ENCODE measurements at regions not wholly inside any gene's neighbourhood (a gene's known extent, or its start where the extent isn't known, plus 50 kb on each side); places are given as distances from the start of the nearest gene placed in this dataset.

- no peak for DNase-seq
Observed at GRCh38 chr11:128266893-128267292, 320.5 kb downstream of the ETS1 start.

DNA sequence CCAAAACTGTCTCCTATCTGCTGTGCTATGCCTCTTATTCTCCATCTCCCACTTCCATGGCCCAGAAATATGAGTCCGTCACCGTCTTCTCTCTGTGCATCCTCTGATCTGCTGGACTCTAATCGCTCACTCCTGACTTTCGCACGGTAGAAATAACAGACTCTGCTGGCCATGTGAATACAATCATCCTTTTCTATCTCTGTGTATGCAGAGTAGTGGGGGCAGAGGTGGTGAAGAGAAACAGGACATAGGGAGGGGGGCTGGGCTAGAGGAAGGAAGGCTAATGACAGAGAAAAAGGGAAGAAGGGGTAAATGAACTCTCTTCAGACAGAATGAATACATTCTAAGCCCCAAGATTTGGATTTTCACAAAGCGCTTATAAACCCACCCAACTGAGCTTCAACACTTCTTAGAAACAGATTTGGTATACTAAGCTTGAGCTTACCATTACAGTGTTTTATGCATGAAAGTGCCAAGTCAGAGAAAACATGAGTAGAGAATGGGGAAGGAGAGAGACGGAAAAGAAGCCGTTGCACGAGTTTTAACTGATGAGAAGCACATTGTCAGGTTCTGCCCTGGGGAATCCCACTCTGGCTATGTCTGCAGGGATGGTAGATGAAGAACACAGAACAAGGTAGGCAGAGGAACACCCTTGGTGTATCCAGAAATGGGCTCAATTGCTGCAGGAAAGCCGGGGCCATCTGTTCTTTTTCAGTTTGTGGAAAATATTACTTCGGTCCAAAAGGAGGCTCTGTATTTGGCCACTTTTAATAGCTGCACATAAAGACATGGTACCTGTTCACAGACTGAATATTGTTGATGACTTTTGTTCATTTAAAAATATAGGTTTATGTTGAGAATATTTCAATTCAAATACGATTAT lies 324.7 kb downstream of the ETS1 start:
- no peak for DNase-seq

- DNase-seq, result no peak
Observed at GRCh38 chr11:128261011-128261421, 326.3 kb downstream of the ETS1 start.

- no peak for DNase-seq
Observed at GRCh38 chr11:128260398-128260797, 327.0 kb downstream of the ETS1 start.

- no peak for DNase-seq
Observed at GRCh38 chr11:128259816-128260215, 327.5 kb downstream of the ETS1 start.

- no peak for DNase-seq
Observed at GRCh38 chr11:128254941-128255340, 332.4 kb downstream of the ETS1 start.

- no peak for DNase-seq
Observed at GRCh38 chr11:128251140-128251539, 336.2 kb downstream of the ETS1 start.

DNA sequence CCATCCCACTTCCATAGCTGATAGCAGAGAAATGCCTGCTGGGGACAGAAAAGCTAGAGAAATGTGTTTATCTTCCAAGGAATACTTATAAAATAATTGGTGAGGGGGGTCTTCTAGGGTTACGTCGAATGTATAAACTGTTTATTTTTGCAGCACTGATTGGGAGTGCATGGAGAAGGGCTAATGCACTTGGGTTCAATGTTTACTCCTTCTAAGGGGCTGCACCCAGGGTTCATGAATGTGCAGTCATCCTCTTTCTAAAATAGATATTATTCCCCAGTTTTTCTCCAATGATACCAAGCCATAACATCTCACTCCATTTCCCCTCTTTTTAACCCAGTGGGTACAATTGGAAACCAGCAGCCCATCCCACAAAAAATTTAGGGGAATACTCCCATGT lies 336.9 kb downstream of the ETS1 start:
- no peak for DNase-seq

DNA sequence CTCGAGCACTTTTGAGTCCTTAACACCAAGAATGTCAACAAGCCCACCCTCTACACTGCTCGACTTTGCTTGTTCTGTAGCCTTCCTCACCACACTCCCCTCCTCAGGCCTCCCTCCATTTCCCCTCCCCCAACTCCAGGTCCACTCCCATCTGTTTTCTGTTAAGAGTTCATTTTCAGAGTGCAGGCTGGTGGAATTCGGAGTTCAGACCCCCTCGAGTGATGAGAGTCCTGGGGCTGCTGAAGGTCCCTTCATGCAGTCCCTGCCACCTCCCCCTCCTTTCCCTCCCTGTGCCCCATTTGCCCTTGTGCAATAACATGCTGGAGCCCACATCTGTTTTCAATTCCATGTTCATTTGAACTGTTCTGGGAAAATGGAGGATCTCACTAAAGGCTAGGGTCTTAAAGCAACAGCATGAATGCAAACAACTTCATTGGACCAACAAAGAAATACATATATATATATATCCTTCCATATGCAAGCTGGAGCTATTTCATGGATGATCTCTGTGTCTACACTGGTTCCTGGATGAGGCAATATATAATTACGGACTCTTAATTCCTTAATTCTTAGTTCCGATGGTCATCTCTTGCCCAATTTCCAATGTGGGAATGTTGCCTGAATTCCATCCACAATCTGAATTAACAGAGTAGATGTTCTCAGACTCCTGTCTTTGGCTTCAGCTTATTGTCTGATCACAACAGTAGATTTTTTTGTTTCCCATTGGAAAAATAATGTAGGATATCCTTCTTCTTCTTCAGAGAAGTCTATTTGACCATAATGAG lies 340.4 kb downstream of the ETS1 start:
- DNase-seq, result no peak

- DNase-seq, result no peak
Observed at GRCh38 chr11:128246364-128246801, 341.0 kb downstream of the ETS1 start.

- DNase-seq, result no peak
Observed at GRCh38 chr11:128244871-128245270, 342.5 kb downstream of the ETS1 start.

- DNase-seq, result no peak
Observed at GRCh38 chr11:128242451-128242850, 344.9 kb downstream of the ETS1 start.

- no peak for DNase-seq
Observed at GRCh38 chr11:128240546-128240945, 346.8 kb downstream of the ETS1 start.

DNA sequence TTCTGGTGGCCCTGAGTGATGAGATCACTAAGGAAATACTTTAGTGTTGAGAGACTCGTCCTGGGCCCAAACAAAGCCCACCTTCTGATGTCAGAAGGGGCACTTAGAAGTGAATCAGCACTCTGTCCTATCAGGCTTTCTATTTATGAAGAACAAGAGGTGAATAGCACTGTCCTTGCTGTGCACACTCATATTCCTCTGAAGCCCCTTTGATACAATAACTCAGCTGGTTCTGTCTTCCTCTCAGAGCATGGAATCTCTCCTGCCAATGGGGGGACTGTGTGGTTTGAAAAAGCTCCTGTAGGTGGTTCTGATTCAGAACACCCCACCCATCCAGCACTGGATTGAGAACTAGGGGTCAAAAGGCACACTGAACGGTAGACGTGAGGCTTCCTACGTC lies 348.1 kb downstream of the ETS1 start:
- no peak for DNase-seq

- no peak for DNase-seq
Observed at GRCh38 chr11:128238521-128239265, 348.7 kb downstream of the ETS1 start.

- DNase-seq, result no peak
Observed at GRCh38 chr11:128236506-128237498, 350.6 kb downstream of the ETS1 start.

- no peak for DNase-seq
Observed at GRCh38 chr11:128235958-128236357, 351.4 kb downstream of the ETS1 start.

GRCh38 chr11:128235426-128235825 lies 351.9 kb downstream of the ETS1 start:
- no peak for DNase-seq

GRCh38 chr11:128234143-128234542 lies 353.2 kb downstream of the ETS1 start:
- no peak for DNase-seq

- DNase-seq, result no peak
Observed at GRCh38 chr11:128232588-128232987, 354.8 kb downstream of the ETS1 start.

All from nucleus accumbens (tissue), 56 donors.